Testis (tissue), 2 donors: ENCODE measurements at regions not wholly inside any gene's neighbourhood (a gene's known extent, or its start where the extent isn't known, plus 50 kb on each side); places are given as distances from the start of the nearest gene placed in this dataset.

Source experiments
- POLR2A ChIP-seq: fragments of 450-650 bp; IDR thresholded peaks from one replicate; pipeline ENCODE4 v1.6.1; 2017; ENCODE audit warnings: antibody characterized with exemption, mild to moderate bottlenecking, moderate library complexity
- TF ChIP-seq, protein P1 (sequence below), 3 experiments: fragments of 450-650 bp in 2 of 3; fragments of 200-600 bp in 1 of 3; sonication (generic) in 1 of 3; IDR thresholded peaks; one replicate each; pipeline ENCODE4 v1.5.1; 2016 to 2019; ENCODE audit warnings: antibody characterized with exemption in 3 of 3, mild to moderate bottlenecking in 2 of 3, moderate library complexity in 1 of 3

DNA sequence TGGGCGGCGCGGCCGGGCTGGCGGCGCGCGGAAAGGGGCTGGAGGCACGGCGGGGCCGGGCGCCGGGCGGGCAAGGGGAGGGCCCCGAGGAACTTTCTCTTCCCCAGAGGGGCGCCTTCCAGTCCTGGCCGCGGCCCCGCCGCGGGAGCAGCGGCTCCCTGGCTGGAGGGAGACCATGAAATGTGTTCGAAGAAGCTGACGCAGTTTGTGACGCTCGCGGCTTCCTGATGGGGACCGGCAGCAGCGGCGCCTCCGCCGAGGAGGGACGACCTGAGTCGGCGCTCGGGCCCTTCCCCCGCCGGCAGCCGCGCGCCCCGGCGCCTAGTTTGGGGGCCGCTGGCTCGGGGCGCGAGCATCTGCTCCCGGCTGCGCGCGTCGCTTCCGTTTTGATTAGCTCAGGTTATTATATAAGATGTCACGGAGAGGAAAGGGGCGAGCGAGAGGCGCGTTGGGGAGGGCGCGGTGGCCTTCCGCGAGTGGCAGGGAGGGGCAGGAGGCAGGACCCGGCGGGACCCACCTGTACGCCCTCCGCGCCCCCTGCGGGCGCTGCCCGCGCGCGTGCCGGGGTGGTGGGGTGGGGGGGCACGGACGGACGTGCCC, 57.1 kb upstream of the PCGF5 start:
- TF ChIP-seq, protein P1, sequence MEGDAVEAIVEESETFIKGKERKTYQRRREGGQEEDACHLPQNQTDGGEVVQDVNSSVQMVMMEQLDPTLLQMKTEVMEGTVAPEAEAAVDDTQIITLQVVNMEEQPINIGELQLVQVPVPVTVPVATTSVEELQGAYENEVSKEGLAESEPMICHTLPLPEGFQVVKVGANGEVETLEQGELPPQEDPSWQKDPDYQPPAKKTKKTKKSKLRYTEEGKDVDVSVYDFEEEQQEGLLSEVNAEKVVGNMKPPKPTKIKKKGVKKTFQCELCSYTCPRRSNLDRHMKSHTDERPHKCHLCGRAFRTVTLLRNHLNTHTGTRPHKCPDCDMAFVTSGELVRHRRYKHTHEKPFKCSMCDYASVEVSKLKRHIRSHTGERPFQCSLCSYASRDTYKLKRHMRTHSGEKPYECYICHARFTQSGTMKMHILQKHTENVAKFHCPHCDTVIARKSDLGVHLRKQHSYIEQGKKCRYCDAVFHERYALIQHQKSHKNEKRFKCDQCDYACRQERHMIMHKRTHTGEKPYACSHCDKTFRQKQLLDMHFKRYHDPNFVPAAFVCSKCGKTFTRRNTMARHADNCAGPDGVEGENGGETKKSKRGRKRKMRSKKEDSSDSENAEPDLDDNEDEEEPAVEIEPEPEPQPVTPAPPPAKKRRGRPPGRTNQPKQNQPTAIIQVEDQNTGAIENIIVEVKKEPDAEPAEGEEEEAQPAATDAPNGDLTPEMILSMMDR (IDR thresholded peaks at IDR 0.05), result no peak
- TF ChIP-seq POLR2A, result no peak
